ENCODE measurements at regions not wholly inside any gene's neighbourhood (a gene's known extent, or its start where the extent isn't known, plus 50 kb on each side); places are given as distances from the start of the nearest gene placed in this dataset.

GRCh38 chr3:30341079-30341478, 265.3 kb upstream of the TGFBR2 start:
- no peak for DNase-seq

GRCh38 chr3:30341851-30342250, 264.6 kb upstream of the TGFBR2 start:
- no peak for DNase-seq

- no peak for DNase-seq
Measured at GRCh38 chr3:30342318-30343060, 263.9 kb upstream of the TGFBR2 start.

- no peak for DNase-seq
Measured at GRCh38 chr3:30343067-30343831, 263.2 kb upstream of the TGFBR2 start.

GRCh38 chr3:30343861-30344260, 262.5 kb upstream of the TGFBR2 start:
- no peak for DNase-seq

GRCh38 chr3:30344288-30344687, 262.1 kb upstream of the TGFBR2 start:
- DNase-seq = no peak

- DNase-seq = no peak
Measured at GRCh38 chr3:30346933-30347320, 259.5 kb upstream of the TGFBR2 start.

GRCh38 chr3:30347679-30348216, 258.7 kb upstream of the TGFBR2 start:
- no peak for DNase-seq

GRCh38 chr3:30349507-30349906, 256.9 kb upstream of the TGFBR2 start:
- no peak for DNase-seq

GRCh38 chr3:30350011-30350410, 256.4 kb upstream of the TGFBR2 start:
- DNase-seq = no peak

GRCh38 chr3:30350901-30351300, 255.5 kb upstream of the TGFBR2 start:
- DNase-seq = no peak

- DNase-seq = no peak
Measured at GRCh38 chr3:30352410-30353318, 253.7 kb upstream of the TGFBR2 start.

GRCh38 chr3:30353711-30354467, 252.5 kb upstream of the TGFBR2 start:
- peak; percentile 20 for DNase-seq

- no peak for DNase-seq
Measured at GRCh38 chr3:30354513-30354912, 251.9 kb upstream of the TGFBR2 start.

- no peak for DNase-seq
Measured at GRCh38 chr3:30354972-30355371, 251.4 kb upstream of the TGFBR2 start.

GRCh38 chr3:30355622-30356021, 250.8 kb upstream of the TGFBR2 start:
- no peak for DNase-seq

- DNase-seq = no peak
Measured at GRCh38 chr3:30356866-30357753, 249.3 kb upstream of the TGFBR2 start.

- DNase-seq = no peak
Measured at GRCh38 chr3:30357897-30358296, 248.5 kb upstream of the TGFBR2 start.

GRCh38 chr3:30358871-30359270, 247.5 kb upstream of the TGFBR2 start:
- no peak for DNase-seq

GRCh38 chr3:30368978-30369377, 237.4 kb upstream of the TGFBR2 start:
- DNase-seq = no peak

- no peak for DNase-seq
Measured at GRCh38 chr3:30370681-30371271, 235.6 kb upstream of the TGFBR2 start.
